HEK293 (cell line): ENCODE measurements at regions not wholly inside any gene's neighbourhood (a gene's known extent, or its start where the extent isn't known, plus 50 kb on each side); places are given as distances from the start of the nearest gene placed in this dataset.
"Not testable (repeated sequence)": the region's sequence is repeated elsewhere in the genome, so short reads cannot be mapped to it uniquely, and the experiment has no call there.

Source experiments
- CTCF ChIA-PET: fragments of 350-600 bp; formaldehyde crosslinking; extraction: SDS; loops from one replicate; lab custom pipeline; 2021; ENCODE audit warnings: antibody characterized with exemption; lab: Yijun Ruan, JAX
- POLR2A ChIA-PET: fragments of 300-600 bp; formaldehyde crosslinking; extraction: SDS; loops from one replicate; lab custom pipeline; 2020; ENCODE audit warnings: antibody characterized with exemption, inconsistent platforms; lab: Yijun Ruan, JAX
- H3K27ac ChIP-seq: fragments of 200-500 bp; sonication (Bioruptor generic); 2 replicates; pipeline ENCODE4 v1.5.1; 2014; ENCODE audit warnings: low read depth, low read length, control low read depth, inconsistent platforms; ENCODE audit errors: extremely low read depth
- H3K36me3 ChIP-seq, 2 experiments: fragments of 200-500 bp in 1 of 2; sonication (Bioruptor generic) in 1 of 2; 1 replicate in 1 of 2; 2 replicates in 1 of 2; pipeline ENCODE4 v1.5.1; 2014 to 2017; ENCODE audit warnings: inconsistent platforms in 2 of 2, low read length in 2 of 2; ENCODE audit not compliant: control insufficient read depth in 2 of 2, insufficient read depth in 1 of 2
- H3K4me1 ChIP-seq: fragments of 200-500 bp; sonication (Bioruptor generic); 2 replicates; pipeline ENCODE4 v1.5.1; 2014; ENCODE audit warnings: mild to moderate bottlenecking, low read length, inconsistent platforms; ENCODE audit not compliant: control insufficient read depth, insufficient read depth
- H3K4me3 ChIP-seq: 2 replicates; pipeline ENCODE4 v1.5.1; 2011; ENCODE audit warnings: low read depth, mild to moderate bottlenecking, control low read depth, low read length, moderate library complexity
- H3K9me3 ChIP-seq: fragments of 200-500 bp; sonication (Bioruptor generic); 2 replicates; pipeline ENCODE4 v1.5.1; 2014; ENCODE audit warnings: low read depth, low read length, inconsistent platforms; ENCODE audit not compliant: control insufficient read depth, insufficient read depth
- BCL6B ChIP-seq: fragments of 450-650 bp; formaldehyde crosslinking; IDR thresholded peaks from 2 replicates; pipeline ENCODE4 v1.5.1; 2017; ENCODE audit warnings: missing biosample characterization, missing genetic modification characterization
- GLIS1 ChIP-seq: fragments of 450-650 bp; formaldehyde crosslinking; IDR thresholded peaks from 2 replicates; pipeline ENCODE4 v1.5.1; 2016; ENCODE audit warnings: missing biosample characterization, missing genetic modification characterization
- KLF1 ChIP-seq: fragments of 450-650 bp; formaldehyde crosslinking; IDR thresholded peaks from 2 replicates; pipeline ENCODE4 v1.5.1; 2016; ENCODE audit warnings: missing biosample characterization, missing genetic modification characterization
- PBX3 ChIP-seq: sonication (generic); formaldehyde crosslinking; IDR thresholded peaks from 2 replicates; pipeline ENCODE4 v1.8.1; 2022; ENCODE audit warnings: mild to moderate bottlenecking, moderate library complexity, missing genetic modification reagents
- REPIN1 ChIP-seq: fragments of 450-650 bp; formaldehyde crosslinking; IDR thresholded peaks from 2 replicates; pipeline ENCODE4 v1.5.1; 2017; ENCODE audit warnings: missing biosample characterization, missing genetic modification characterization, low read depth
- SALL2 ChIP-seq: fragments of 450-650 bp; formaldehyde crosslinking; IDR thresholded peaks from 2 replicates; pipeline ENCODE4 v1.5.0; 2017; ENCODE audit warnings: missing biosample characterization, mild to moderate bottlenecking, missing genetic modification characterization, borderline replicate concordance
- SETDB1 ChIP-seq: IDR thresholded peaks from one replicate; pipeline ENCODE4 v1.6.1; 2017; ENCODE audit warnings: mild to moderate bottlenecking, low read length, moderate library complexity, mixed read lengths; ENCODE audit not compliant: insufficient read length
- SP3 ChIP-seq: fragments of 450-650 bp; formaldehyde crosslinking; IDR thresholded peaks from 2 replicates; pipeline ENCODE4 v1.5.1; 2016; ENCODE audit warnings: missing biosample characterization, missing genetic modification characterization
- YY2 ChIP-seq: fragments of 450-650 bp; formaldehyde crosslinking; IDR thresholded peaks from 2 replicates; pipeline ENCODE4 v1.5.1; 2016; ENCODE audit warnings: missing biosample characterization, missing genetic modification characterization
- ZBTB17 ChIP-seq: fragments of 450-650 bp; formaldehyde crosslinking; IDR thresholded peaks from 2 replicates; pipeline ENCODE4 v1.5.1; 2016; ENCODE audit warnings: missing biosample characterization, missing genetic modification characterization
- ZNF148 ChIP-seq: fragments of 450-650 bp; formaldehyde crosslinking; IDR thresholded peaks from 2 replicates; pipeline ENCODE4 v1.5.0; 2017; ENCODE audit warnings: missing biosample characterization, missing genetic modification characterization, borderline replicate concordance
- ZNF169 ChIP-seq: fragments of 450-650 bp; formaldehyde crosslinking; IDR thresholded peaks from 2 replicates; pipeline ENCODE4 v1.5.1; 2016; ENCODE audit warnings: missing biosample characterization, missing genetic modification characterization
- ZNF248 ChIP-seq: fragments of 450-650 bp; formaldehyde crosslinking; IDR thresholded peaks from 2 replicates; pipeline ENCODE4 v1.5.1; 2017; ENCODE audit warnings: missing biosample characterization, missing genetic modification characterization
- ZNF26 ChIP-seq: fragments of 450-650 bp; formaldehyde crosslinking; IDR thresholded peaks from 2 replicates; pipeline ENCODE4 v1.5.1; 2016; ENCODE audit warnings: missing biosample characterization, missing genetic modification characterization
- ZNF366 ChIP-seq: fragments of 450-650 bp; formaldehyde crosslinking; conservative IDR thresholded peaks from 2 replicates; pipeline ENCODE4 v1.5.1; 2016; ENCODE audit warnings: missing biosample characterization, missing genetic modification characterization
- ZNF398 ChIP-seq: fragments of 450-650 bp; formaldehyde crosslinking; IDR thresholded peaks from 2 replicates; pipeline ENCODE4 v1.5.1; 2017; ENCODE audit warnings: missing biosample characterization, missing genetic modification characterization
- ZNF449 ChIP-seq: fragments of 450-650 bp; formaldehyde crosslinking; IDR thresholded peaks from 2 replicates; pipeline ENCODE4 v1.5.1; 2017; ENCODE audit warnings: missing biosample characterization, mild to moderate bottlenecking, missing genetic modification characterization, moderate library complexity
- ZNF658 ChIP-seq: fragments of 450-650 bp; formaldehyde crosslinking; IDR thresholded peaks from 2 replicates; pipeline ENCODE4; 2016; ENCODE audit warnings: missing biosample characterization, missing genetic modification characterization
- ZNF704 ChIP-seq: fragments of 450-650 bp; formaldehyde crosslinking; IDR thresholded peaks from 2 replicates; pipeline ENCODE4 v1.5.1; 2016; ENCODE audit warnings: missing biosample characterization, missing genetic modification characterization
- ZNF747 ChIP-seq: fragments of 450-650 bp; formaldehyde crosslinking; IDR thresholded peaks from 2 replicates; pipeline ENCODE4 v1.5.1; 2016; ENCODE audit warnings: missing biosample characterization, missing genetic modification characterization

GRCh38 chr5:82982846-82983245 lies 94.3 kb downstream of the TMEM167A start:
- POLR2A ChIA-PET, result no interaction called here
- TF ChIP-seq REPIN1 (tag by site-specific recombination), result no peak
- H3K4me1 ChIP-seq, result peaks cover 8% of the 10 kb centered on the region; the same call in 1 of the 2 replicates
- no peaks in the 10 kb centered on the region for H3K36me3 ChIP-seq
- no peak overlapping the region for H3K4me3 ChIP-seq
- no peaks in the 10 kb centered on the region for H3K9me3 ChIP-seq
- CTCF ChIA-PET, result no interaction called here
- no peak overlapping the region for H3K27ac ChIP-seq

GRCh38 chr5:82976887-82977286 lies 100.3 kb downstream of the TMEM167A start:
- H3K9me3 ChIP-seq, H3K27ac ChIP-seq, H3K36me3 ChIP-seq, H3K4me3 ChIP-seq, H3K4me1 ChIP-seq, POLR2A ChIA-PET, CTCF ChIA-PET: not testable (repeated sequence)

GRCh38 chr5:82975812-82976211 lies 101.4 kb downstream of the TMEM167A start:
- H3K4me3 ChIP-seq, result no peak overlapping the region
- H3K4me1 ChIP-seq, result no peaks in the 10 kb centered on the region
- no peaks in the 10 kb centered on the region for H3K36me3 ChIP-seq
- no peak overlapping the region for H3K27ac ChIP-seq
- ChIA-PET POLR2A (no interaction called here), CTCF (interaction anchor here (0.8 kb wide), 1 partner anchor 20 kb away, joined by 3 read pairs; no protein-coding TSS in a partner anchor)
- no peaks in the 10 kb centered on the region for H3K9me3 ChIP-seq
- TF ChIP-seq PBX3 (CRISPR knock-in tag), result no peak
- TF ChIP-seq YY2 (tag by site-specific recombination), result peak; percentile 50; the same call in 1 of the 2 replicates
- peak; percentile 66 for TF ChIP-seq ZNF26 (tag by site-specific recombination)
- TF ChIP-seq SETDB1, result peak; percentile 50
- peak; percentile 56 for TF ChIP-seq SP3
- peak; percentile 94; the same call in 1 of the 2 replicates for TF ChIP-seq ZNF658
- TF ChIP-seq ZNF366 (tag by site-specific recombination), result 0 out of 2 replicates have a peak, but pooled peaks have one; percentile 18
- TF ChIP-seq ZNF248 (tag by site-specific recombination), result peak; percentile 89; the same call in 1 of the 2 replicates
- no peak for TF ChIP-seq ZBTB17
- TF ChIP-seq BCL6B, result peak; percentile 46
- peak; percentile 26; the same call in 1 of the 2 replicates for TF ChIP-seq ZNF398 (tag by site-specific recombination)
- TF ChIP-seq ZNF747 (tag by site-specific recombination), result peak; percentile 67; the same call in 1 of the 2 replicates
- no peak for TF ChIP-seq ZNF704 (tag by site-specific recombination)
- no peak for TF ChIP-seq GLIS1 (tag by site-specific recombination)
- TF ChIP-seq KLF1 (tag by site-specific recombination), result peak; percentile 41; the same call in 1 of the 2 replicates
- TF ChIP-seq SALL2 (tag by site-specific recombination), result peak; percentile 95
- peak; percentile 96 for TF ChIP-seq ZNF148 (tag by site-specific recombination)
- TF ChIP-seq ZNF169 (tag by site-specific recombination), result peak; percentile 93
- TF ChIP-seq ZNF449 (tag by site-specific recombination), result no peak
